HG02852 (cell line): ENCODE measurements at regions not wholly inside any gene's neighbourhood (a gene's known extent, or its start where the extent isn't known, plus 50 kb on each side); places are given as distances from the start of the nearest gene placed in this dataset.

ENCODE experiments used
- ATAC-seq: cut with Tn5 transposase; IDR thresholded peaks from one replicate; pipeline ENCODE4 v1.9.1; 2021; ENCODE audit warnings: mild to moderate bottlenecking, moderate library complexity; ENCODE audit not compliant: unreplicated experiment

- ATAC-seq = peak; percentile 86
Measured at GRCh38 chr10:3852147-3852904, 67.3 kb upstream of the KLF6 start.

- peak; percentile 39 for ATAC-seq
Measured at GRCh38 chr10:3850999-3851937, 66.3 kb upstream of the KLF6 start.

GRCh38 chr10:3848775-3849635, 64.0 kb upstream of the KLF6 start:
- no peak for ATAC-seq

GRCh38 chr10:3848005-3848774, 63.2 kb upstream of the KLF6 start:
- no peak for ATAC-seq

- no peak for ATAC-seq
Measured at GRCh38 chr10:3846736-3847135, 61.7 kb upstream of the KLF6 start.

- no peak for ATAC-seq
Measured at GRCh38 chr10:3844491-3845025, 59.5 kb upstream of the KLF6 start.

- no peak for ATAC-seq
Measured at GRCh38 chr10:3838460-3839437, 53.7 kb upstream of the KLF6 start.

- no peak for ATAC-seq
Measured at GRCh38 chr10:3837647-3838459, 52.8 kb upstream of the KLF6 start.

GRCh38 chr10:3836222-3836820, 51.3 kb upstream of the KLF6 start:
- peak; percentile 77 for ATAC-seq

GRCh38 chr10:3835770-3836169, 50.8 kb upstream of the KLF6 start:
- no peak for ATAC-seq

- no peak for ATAC-seq
Measured at GRCh38 chr10:3834947-3835346, 49.9 kb upstream of the KLF6 start.
